ENCODE measurements at regions not wholly inside any gene's neighbourhood (a gene's known extent, or its start where the extent isn't known, plus 50 kb on each side); places are given as distances from the start of the nearest gene placed in this dataset.

GRCh38 chr21:41671212-41671762 lies 95.6 kb downstream of the RIPK4 start:
- H3K27me3 ChIP-seq, result no peaks in the 10 kb centered on the region
- no peaks in the 10 kb centered on the region for H3K4me1 ChIP-seq (ENCODE audit: low read depth)
- TF ChIP-seq, protein P1, sequence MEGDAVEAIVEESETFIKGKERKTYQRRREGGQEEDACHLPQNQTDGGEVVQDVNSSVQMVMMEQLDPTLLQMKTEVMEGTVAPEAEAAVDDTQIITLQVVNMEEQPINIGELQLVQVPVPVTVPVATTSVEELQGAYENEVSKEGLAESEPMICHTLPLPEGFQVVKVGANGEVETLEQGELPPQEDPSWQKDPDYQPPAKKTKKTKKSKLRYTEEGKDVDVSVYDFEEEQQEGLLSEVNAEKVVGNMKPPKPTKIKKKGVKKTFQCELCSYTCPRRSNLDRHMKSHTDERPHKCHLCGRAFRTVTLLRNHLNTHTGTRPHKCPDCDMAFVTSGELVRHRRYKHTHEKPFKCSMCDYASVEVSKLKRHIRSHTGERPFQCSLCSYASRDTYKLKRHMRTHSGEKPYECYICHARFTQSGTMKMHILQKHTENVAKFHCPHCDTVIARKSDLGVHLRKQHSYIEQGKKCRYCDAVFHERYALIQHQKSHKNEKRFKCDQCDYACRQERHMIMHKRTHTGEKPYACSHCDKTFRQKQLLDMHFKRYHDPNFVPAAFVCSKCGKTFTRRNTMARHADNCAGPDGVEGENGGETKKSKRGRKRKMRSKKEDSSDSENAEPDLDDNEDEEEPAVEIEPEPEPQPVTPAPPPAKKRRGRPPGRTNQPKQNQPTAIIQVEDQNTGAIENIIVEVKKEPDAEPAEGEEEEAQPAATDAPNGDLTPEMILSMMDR (IDR thresholded peaks at IDR 0.05; ENCODE audit: low read depth, low read length), result no peak
- no peak overlapping the region for H3K4me3 ChIP-seq
- no peaks in the 10 kb centered on the region for H3K36me3 ChIP-seq
- H3K9me3 ChIP-seq (ENCODE audit: low read depth), result no peaks in the 10 kb centered on the region
- no peak for DNase-seq (ENCODE audit: low read depth in 1 of 2, low spot score in 1 of 2)
- H3K27ac ChIP-seq, result no peak overlapping the region

- no peak for DNase-seq (ENCODE audit: low read depth in 1 of 2, low spot score in 1 of 2)
- H3K4me1 ChIP-seq (ENCODE audit: low read depth), result no peaks in the 10 kb centered on the region
- H3K4me3 ChIP-seq, result no peak overlapping the region
- TF ChIP-seq, protein P1 (IDR thresholded peaks at IDR 0.05; ENCODE audit: low read depth, low read length), result no peak
- no peaks in the 10 kb centered on the region for H3K36me3 ChIP-seq
- no peaks in the 10 kb centered on the region for H3K27me3 ChIP-seq
- H3K27ac ChIP-seq, result no peak overlapping the region
- H3K9me3 ChIP-seq (ENCODE audit: low read depth), result no peaks in the 10 kb centered on the region
Observed at GRCh38 chr21:41670056-41670805, 96.6 kb downstream of the RIPK4 start.

DNA sequence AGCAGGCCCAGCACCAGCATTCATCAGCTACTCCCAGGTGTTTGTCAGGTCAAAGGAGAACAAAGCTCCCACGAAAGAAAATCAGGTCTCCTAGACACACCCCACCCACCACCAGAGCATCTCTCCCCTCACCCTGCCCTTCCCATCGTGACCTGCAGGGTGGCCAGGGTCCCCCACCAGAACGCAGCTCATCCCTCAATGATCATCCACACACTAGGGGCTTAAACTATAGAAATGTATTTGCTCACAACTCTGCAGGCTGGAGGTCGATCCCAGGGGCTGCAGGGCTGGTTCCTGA lies 97.4 kb downstream of the RIPK4 start:
- Histone ChIP-seq H3K9me3 (ENCODE audit: low read depth) (no peaks in the 10 kb centered on the region), H3K27ac (no peak overlapping the region), H3K27me3 (no peaks in the 10 kb centered on the region), H3K36me3 (no peaks in the 10 kb centered on the region), H3K4me3 (no peak overlapping the region), H3K4me1 (ENCODE audit: low read depth) (no peaks in the 10 kb centered on the region)
- TF ChIP-seq, protein P1 (IDR thresholded peaks at IDR 0.05; ENCODE audit: low read depth, low read length), result no peak
- no peak for DNase-seq (ENCODE audit: low read depth in 1 of 2, low spot score in 1 of 2)

DNA sequence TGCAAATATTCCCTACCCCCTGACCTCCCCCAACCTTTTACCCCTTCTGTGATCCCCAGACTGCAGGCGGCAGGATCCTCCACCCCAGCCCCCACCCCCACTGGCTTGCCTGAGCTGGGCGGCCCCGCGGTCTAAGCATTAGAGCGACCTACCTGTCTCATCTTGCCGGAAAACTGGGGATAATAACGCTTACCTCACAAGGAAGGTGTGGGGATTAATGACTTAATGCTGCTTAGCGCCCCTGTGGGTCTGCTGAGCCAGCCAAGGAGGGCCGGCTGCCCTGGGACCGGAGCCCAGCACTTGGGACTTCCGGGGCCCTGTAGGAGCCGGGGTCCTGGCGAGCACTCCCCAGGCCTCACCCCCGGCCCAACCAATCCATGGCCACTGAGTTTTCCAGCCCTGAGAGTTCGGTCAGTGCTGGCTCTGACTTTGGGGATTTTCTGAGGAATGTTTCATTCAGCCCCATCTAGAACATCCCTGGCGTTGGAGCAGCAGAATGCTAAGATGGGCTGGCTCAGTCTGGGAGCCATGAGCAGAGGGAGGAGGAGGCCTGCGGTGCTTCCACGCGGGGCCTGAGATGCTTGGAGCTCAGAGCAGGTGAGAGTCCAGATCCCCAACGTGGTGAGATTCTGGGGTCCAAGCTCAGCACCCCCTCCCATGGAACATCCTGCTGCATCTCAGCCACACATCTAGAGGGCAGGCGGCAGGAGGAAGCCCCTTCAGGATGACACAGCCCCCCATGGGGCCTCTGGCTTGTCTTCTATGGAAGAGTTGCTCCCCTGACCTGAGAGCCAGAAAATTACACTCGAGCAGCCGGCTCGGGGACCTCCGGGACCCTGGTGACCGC lies 97.9 kb downstream of the RIPK4 start:
- H3K4me1 ChIP-seq (ENCODE audit: low read depth), result peaks cover 5% of the 10 kb centered on the region
- H3K4me3 ChIP-seq, result no peak overlapping the region
- no peak for DNase-seq (ENCODE audit: low read depth in 1 of 2, low spot score in 1 of 2)

GRCh38 chr21:41668051-41668541 lies 98.8 kb downstream of the RIPK4 start:
- DNase-seq (ENCODE audit: low read depth in 1 of 2, low spot score in 1 of 2), result no peak
- TF ChIP-seq, protein P1 (IDR thresholded peaks at IDR 0.05; ENCODE audit: low read depth, low read length), result no peak
- Histone ChIP-seq H3K27ac (no peak overlapping the region), H3K4me3 (no peak overlapping the region), H3K27me3 (no peaks in the 10 kb centered on the region), H3K36me3 (no peaks in the 10 kb centered on the region), H3K9me3 (ENCODE audit: low read depth) (no peaks in the 10 kb centered on the region), H3K4me1 (ENCODE audit: low read depth) (peaks cover 5% of the 10 kb centered on the region)

More for the DNA sequence above, 97.9 kb downstream of the RIPK4 start:
- Histone ChIP-seq H3K36me3 (no peaks in the 10 kb centered on the region), H3K27ac (no peak overlapping the region), H3K27me3 (no peaks in the 10 kb centered on the region), H3K9me3 (ENCODE audit: low read depth) (no peaks in the 10 kb centered on the region)
- TF ChIP-seq, protein P1 (IDR thresholded peaks at IDR 0.05; ENCODE audit: low read depth, low read length), result no peak

Data from cardiac muscle cell (in vitro differentiated cells and primary cell).